GM13977 (cell line): ENCODE measurements at regions not wholly inside any gene's neighbourhood (a gene's known extent, or its start where the extent isn't known, plus 50 kb on each side); places are given as distances from the start of the nearest gene placed in this dataset.

Experiments
- DNase-seq: peaks from one replicate; pipeline ENCODE4 v3.0.0; 2012; ENCODE audit warnings: low spot score
- CTCF ChIP-seq: IDR thresholded peaks from 2 replicates; pipeline ENCODE4 v1.5.1; 2012; ENCODE audit warnings: mild to moderate bottlenecking, control low read depth; ENCODE audit not compliant: insufficient read depth; ENCODE audit errors: extremely low read depth, missing control alignments
- in situ Hi-C: fragments of 300-500 bp; cut with MboI; formaldehyde crosslinking; loops from one replicate; pipeline ENCODE4 v1.12.0; 2022; ENCODE audit warnings: low sequenced_read_pairs, low pct_unique_long_range_greater_than_20kb, mixed read lengths, inconsistent platforms; ENCODE audit not compliant: unreplicated experiment

GRCh38 chr19:28905996-28906395, 307.0 kb downstream of the UQCRFS1 start:
- DNase-seq: no peak
- in situ Hi-C loops: no loop called here
- no peak for TF ChIP-seq CTCF

- in situ Hi-C loops: no loop called here
- TF ChIP-seq CTCF: no peak
- no peak for DNase-seq
Observed at GRCh38 chr19:28899703-28900102, 313.2 kb downstream of the UQCRFS1 start.

DNA sequence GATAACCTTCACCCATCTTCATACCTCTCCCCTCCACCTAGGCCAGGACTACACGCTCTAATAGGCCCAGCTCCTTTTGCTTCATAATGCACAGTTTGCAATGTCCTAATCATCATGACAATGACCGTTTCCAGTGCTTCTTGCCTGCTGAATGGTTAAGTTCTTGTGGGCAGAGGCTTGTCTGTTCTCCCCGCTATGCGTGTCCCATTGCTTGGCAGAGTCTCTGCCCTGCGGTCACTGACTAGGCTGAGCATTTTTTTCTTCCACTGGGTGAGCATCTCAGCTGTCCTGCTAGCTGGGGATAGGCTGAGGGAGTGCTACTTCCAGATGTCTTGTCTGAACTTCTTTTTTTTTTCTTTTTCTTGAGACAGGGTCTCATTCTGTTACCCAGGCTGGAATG, 314.7 kb downstream of the UQCRFS1 start:
- in situ Hi-C loops: no loop called here
- DNase-seq: no peak
- no peak for TF ChIP-seq CTCF

DNA sequence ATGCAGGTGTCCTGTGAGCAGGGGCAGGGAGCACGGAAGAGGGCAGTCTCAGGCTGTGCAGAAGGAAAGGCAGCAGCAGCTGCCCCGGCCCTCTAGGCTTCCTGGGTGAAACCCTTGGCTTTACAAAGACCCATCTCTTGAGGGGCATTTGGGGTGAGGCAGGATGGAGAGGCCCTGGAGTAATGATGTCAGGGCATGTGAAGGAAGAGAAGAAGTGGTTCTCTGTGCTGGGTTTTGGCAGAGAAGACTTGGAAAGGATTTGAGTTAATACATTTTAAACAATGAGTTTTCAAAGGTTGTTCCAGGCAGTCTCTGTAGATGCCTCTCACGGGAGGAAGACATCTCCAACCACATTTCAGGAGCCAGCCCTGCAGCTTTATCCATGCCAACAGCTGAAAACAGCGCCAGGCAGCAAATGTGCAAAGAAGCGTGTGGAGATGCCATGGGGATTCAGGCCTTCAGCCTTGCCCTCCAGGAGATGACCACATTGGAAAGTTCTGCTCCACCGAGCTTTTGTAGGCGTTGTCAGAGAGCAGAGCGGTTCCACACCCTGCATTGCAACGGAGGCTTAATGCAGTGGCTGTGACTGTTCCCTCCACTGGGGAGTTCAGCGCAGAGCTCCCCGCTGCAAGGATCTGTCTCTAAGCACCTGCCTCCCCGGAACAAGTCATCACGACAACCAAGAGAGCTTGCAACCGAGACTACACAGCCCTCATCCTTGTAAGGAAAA, 322.8 kb downstream of the UQCRFS1 start:
- in situ Hi-C loops: no loop called here
- no peak for DNase-seq
- no peak for TF ChIP-seq CTCF

- DNase-seq: no peak
- in situ Hi-C loops: no loop called here
- no peak for TF ChIP-seq CTCF
Observed at GRCh38 chr19:28887920-28888618, 324.9 kb downstream of the UQCRFS1 start.

GRCh38 chr19:28886708-28887107, 326.2 kb downstream of the UQCRFS1 start:
- no peak for DNase-seq
- no peak for TF ChIP-seq CTCF
- in situ Hi-C loops: no loop called here
